H9 (cell line): ENCODE measurements at regions not wholly inside any gene's neighbourhood (a gene's known extent, or its start where the extent isn't known, plus 50 kb on each side); places are given as distances from the start of the nearest gene placed in this dataset.

Experiments used
- DNase-seq: peaks from one replicate; pipeline ENCODE4 v3.0.0-alpha.2; 2017
- H2AFZ ChIP-seq: one replicate; pipeline ENCODE4 v1.6.1; 2013; ENCODE audit warnings: mild to moderate bottlenecking, low read length, control low read depth, moderate library complexity
- H2AK5ac ChIP-seq: 2 replicates; pipeline ENCODE4 v1.6.1; 2013; ENCODE audit warnings: low read length, control low read depth, mixed read lengths; ENCODE audit not compliant: insufficient read length
- H2BK120ac ChIP-seq: one replicate; pipeline ENCODE4 v1.6.1; 2013; ENCODE audit warnings: low read depth, mild to moderate bottlenecking, low read length, control low read depth, inconsistent platforms; ENCODE audit not compliant: poor library complexity, severe bottlenecking
- H2BK12ac ChIP-seq: 2 replicates; pipeline ENCODE4 v1.6.1; 2013; ENCODE audit warnings: low read length, control low read depth, mixed read lengths, low read depth; ENCODE audit not compliant: insufficient read length
- H2BK15ac ChIP-seq: 2 replicates; pipeline ENCODE4 v1.6.1; 2013; ENCODE audit warnings: low read depth, low read length, control low read depth
- H2BK20ac ChIP-seq: one replicate; pipeline ENCODE4 v1.6.1; 2013; ENCODE audit warnings: low read depth, mild to moderate bottlenecking, low read length, control low read depth, inconsistent platforms; ENCODE audit not compliant: poor library complexity, severe bottlenecking
- H2BK5ac ChIP-seq: 2 replicates; pipeline ENCODE4 v1.6.1; 2013; ENCODE audit warnings: low read length, control low read depth, mixed read lengths; ENCODE audit not compliant: insufficient read length
- H3K14ac ChIP-seq: 2 replicates; pipeline ENCODE4 v1.6.1; 2013; ENCODE audit warnings: low read length, control low read depth; ENCODE audit not compliant: insufficient read depth
- H3K18ac ChIP-seq: 2 replicates; pipeline ENCODE4 v1.6.1; 2013; ENCODE audit warnings: low read depth, mild to moderate bottlenecking, mixed read lengths, low read length, control low read depth; ENCODE audit not compliant: insufficient read length
- H3K23ac ChIP-seq: 2 replicates; pipeline ENCODE4 v1.6.1; 2013; ENCODE audit warnings: low read length, control low read depth, mixed read lengths, low read depth; ENCODE audit not compliant: insufficient read length
- H3K23me2 ChIP-seq: 2 replicates; pipeline ENCODE4 v1.6.1; 2013; ENCODE audit warnings: low read depth, mild to moderate bottlenecking, mixed read lengths, low read length, control low read depth; ENCODE audit not compliant: insufficient read length, poor library complexity, severe bottlenecking
- H3K27ac ChIP-seq: 2 replicates; pipeline ENCODE4 v1.5.1; 2013; ENCODE audit warnings: low read length, control low read depth, mixed read lengths, low read depth; ENCODE audit not compliant: insufficient read length
- H3K27me3 ChIP-seq: 2 replicates; pipeline ENCODE4 v1.6.1; 2013; ENCODE audit warnings: low read length, control low read depth, inconsistent platforms; ENCODE audit not compliant: insufficient read depth
- H3K4ac ChIP-seq: 2 replicates; pipeline ENCODE4 v1.6.1; 2013; ENCODE audit warnings: low read depth, mild to moderate bottlenecking, control low read depth, inconsistent platforms, low read length, moderate library complexity
- H3K4me1 ChIP-seq: 2 replicates; pipeline ENCODE4 v1.6.1; 2013; ENCODE audit warnings: low read length, control low read depth, inconsistent platforms; ENCODE audit not compliant: insufficient read depth
- H3K4me2 ChIP-seq: 2 replicates; pipeline ENCODE4 v1.6.1; 2013; ENCODE audit warnings: low read length, control low read depth, mixed read lengths; ENCODE audit not compliant: insufficient read length, insufficient read depth
- H3K56ac ChIP-seq: 2 replicates; pipeline ENCODE4 v1.6.1; 2013; ENCODE audit warnings: low read depth, mild to moderate bottlenecking, mixed read lengths, low read length, control low read depth; ENCODE audit not compliant: insufficient read length
- H3K79me1 ChIP-seq: 2 replicates; pipeline ENCODE4 v1.6.1; 2013; ENCODE audit warnings: low read depth, mild to moderate bottlenecking, moderate library complexity, low read length, control low read depth, inconsistent platforms; ENCODE audit not compliant: insufficient read depth, poor library complexity, severe bottlenecking
- H3K79me2 ChIP-seq: 2 replicates; pipeline ENCODE4 v1.6.1; 2013; ENCODE audit warnings: low read length, control low read depth, inconsistent platforms; ENCODE audit not compliant: insufficient read depth
- H3K9ac ChIP-seq: 2 replicates; pipeline ENCODE4 v1.6.1; 2013; ENCODE audit warnings: low read length, control low read depth, mixed read lengths; ENCODE audit not compliant: insufficient read length; ENCODE audit errors: extremely low read depth
- H3K9me3 ChIP-seq: one replicate; pipeline ENCODE4 v1.6.1; 2013; ENCODE audit warnings: low read depth, low read length, inconsistent platforms; ENCODE audit not compliant: control insufficient read depth
- H3T11ph ChIP-seq: one replicate; pipeline ENCODE4 v1.6.1; 2013; ENCODE audit warnings: mild to moderate bottlenecking, low read length, control low read depth, inconsistent platforms
- H4K20me1 ChIP-seq: one replicate; pipeline ENCODE4 v1.6.1; 2013; ENCODE audit not compliant: control insufficient read depth, insufficient read length, insufficient read depth
- H4K5ac ChIP-seq: 2 replicates; pipeline ENCODE4 v1.6.1; 2013; ENCODE audit warnings: low read depth, mild to moderate bottlenecking, mixed read lengths, low read length, control low read depth; ENCODE audit not compliant: insufficient read length
- H4K8ac ChIP-seq: replicated peaks from 2 replicates; pipeline ENCODE4 v1.6.1; 2013; ENCODE audit warnings: low read length, control low read depth, mixed read lengths, low read depth; ENCODE audit not compliant: insufficient read length
- H4K91ac ChIP-seq: 2 replicates; pipeline ENCODE4 v1.6.1; 2013; ENCODE audit warnings: low read depth, mild to moderate bottlenecking, moderate library complexity, mixed read lengths, low read length, control low read depth; ENCODE audit not compliant: insufficient read length
- H3K27ac Mint-ChIP-seq, 3 experiments: 2 replicates in 2 of 3; 3 replicates in 1 of 3; pipeline ENCODE4 v1.8.0; 2020 to 2021; ENCODE audit warnings: mixed read lengths in 3 of 3, mild to moderate bottlenecking in 1 of 3, moderate library complexity in 1 of 3
- H3K27me3 Mint-ChIP-seq: 2 replicates; pipeline ENCODE4 v1.8.0; 2021; ENCODE audit warnings: low read depth, mild to moderate bottlenecking, moderate library complexity, mixed read lengths
- H3K36me3 Mint-ChIP-seq, 3 experiments: 2 replicates in 2 of 3; 3 replicates in 1 of 3; pipeline ENCODE4 v1.8.0; 2020 to 2021; ENCODE audit warnings: low read depth in 3 of 3, mixed read lengths in 3 of 3; ENCODE audit not compliant: insufficient read depth in 1 of 3
- H3K4me1 Mint-ChIP-seq, 2 experiments: 2 replicates each; pipeline ENCODE4 v1.8.0; 2020; ENCODE audit warnings: mixed read lengths in 2 of 2
- H3K4me3 Mint-ChIP-seq, 2 experiments: 2 replicates in 1 of 2; 3 replicates in 1 of 2; pipeline ENCODE4 v1.8.0; 2020 to 2021; ENCODE audit warnings: mild to moderate bottlenecking in 2 of 2, mixed read lengths in 2 of 2, moderate library complexity in 1 of 2
- H3K9me3 Mint-ChIP-seq, 2 experiments: 2 replicates in 1 of 2; 3 replicates in 1 of 2; pipeline ENCODE4 v1.8.0; 2020; ENCODE audit warnings: mild to moderate bottlenecking in 2 of 2, mixed read lengths in 2 of 2, moderate library complexity in 1 of 2
- CTCF ChIP-seq: fragments of 200-600 bp; sonication (generic); conservative IDR thresholded peaks from 3 replicates; pipeline ENCODE4 v1.8.0; 2021; ENCODE audit warnings: antibody characterized with exemption, mild to moderate bottlenecking
- WGBS: extraction: QIAGEN DNeasy Blood & Tissue Kit; methylation state at CpG from one replicate; pipeline ENCODE4 v1.1.7; 2013; ENCODE audit warnings: missing lambda C conversion rate, low lambda C conversion rate, mixed read lengths; ENCODE audit not compliant: insufficient read length; ENCODE audit errors: extremely low coverage; 5-methylcytosine and 5-hydroxymethylcytosine counted together

- Histone ChIP-seq H3K4ac (no peak overlapping the region), H4K5ac (no peak overlapping the region), H2BK15ac (no peak overlapping the region), H4K8ac (no peak overlapping the region), H3K23ac (no peak overlapping the region), H3K4me2 (no peak overlapping the region), H4K20me1 (no peaks in the 10 kb centered on the region), H3T11ph (no peak overlapping the region), H4K91ac (no peak overlapping the region), H3K14ac (no peak overlapping the region), H3K18ac (no peak overlapping the region), H3K9ac (no peak overlapping the region), H3K56ac (no peak overlapping the region), H2AFZ (no peak overlapping the region), H3K23me2 (no peaks in the 10 kb centered on the region), H2BK120ac (no peak overlapping the region), H3K79me2 (no peaks in the 10 kb centered on the region), H2AK5ac (no peak overlapping the region), H2BK20ac (no peak overlapping the region), H3K9me3 (no peaks in the 10 kb centered on the region), H2BK5ac (no peak overlapping the region), H2BK12ac (no peak overlapping the region), H3K4me1 (no peaks in the 10 kb centered on the region), H3K79me1 (no peaks in the 10 kb centered on the region), H3K27ac (no peak overlapping the region), H3K27me3 (no peaks in the 10 kb centered on the region)
- H3K27ac Mint-ChIP-seq, result no peak overlapping the region
- H3K4me1 Mint-ChIP-seq, result peaks cover 3% of the 10 kb centered on the region in 2 experiments; a peak in 1 of 4 replicates
- H3K27me3 Mint-ChIP-seq, result no peaks in the 10 kb centered on the region; the same call in 1 of the 2 replicates
- H3K36me3 Mint-ChIP-seq, result no peaks in the 10 kb centered on the region
- H3K9me3 Mint-ChIP-seq, result no peaks in the 10 kb centered on the region
- DNase-seq, result no peak
- H3K4me3 Mint-ChIP-seq, result no peak overlapping the region
- no peak for TF ChIP-seq CTCF
- no CpG with 5 or more reads among the region's 1 CpG for WGBS
Observed at GRCh38 chr1:177441281-177441680, 270.5 kb downstream of the BRINP2 start.
